ENCODE measurements at regions not wholly inside any gene's neighbourhood (a gene's known extent, or its start where the extent isn't known, plus 50 kb on each side); places are given as distances from the start of the nearest gene placed in this dataset.

- TF ChIP-seq CTCF (IDR thresholded peaks at IDR 0.05): no peak
- TF ChIP-seq POLR2AphosphoS5 (IDR thresholded peaks at IDR 0.05; ENCODE audit: insufficient read depth in 1 of 2, low read depth in 1 of 2): no peak
- no peak for TF ChIP-seq POLR2A (IDR thresholded peaks at IDR 0.05)
Measured at GRCh38 chr5:8644377-8644776, 775.4 kb downstream of the MTRR start.
